ENCODE measurements at regions not wholly inside any gene's neighbourhood (a gene's known extent, or its start where the extent isn't known, plus 50 kb on each side); places are given as distances from the start of the nearest gene placed in this dataset.

- no peak for TF ChIP-seq ZNF621 (tag by site-specific recombination; IDR thresholded peaks at IDR 0.05)
- no peak for TF ChIP-seq REPIN1 (tag by site-specific recombination; IDR thresholded peaks at IDR 0.05; ENCODE audit: low read depth)
- TF ChIP-seq, protein P1, sequence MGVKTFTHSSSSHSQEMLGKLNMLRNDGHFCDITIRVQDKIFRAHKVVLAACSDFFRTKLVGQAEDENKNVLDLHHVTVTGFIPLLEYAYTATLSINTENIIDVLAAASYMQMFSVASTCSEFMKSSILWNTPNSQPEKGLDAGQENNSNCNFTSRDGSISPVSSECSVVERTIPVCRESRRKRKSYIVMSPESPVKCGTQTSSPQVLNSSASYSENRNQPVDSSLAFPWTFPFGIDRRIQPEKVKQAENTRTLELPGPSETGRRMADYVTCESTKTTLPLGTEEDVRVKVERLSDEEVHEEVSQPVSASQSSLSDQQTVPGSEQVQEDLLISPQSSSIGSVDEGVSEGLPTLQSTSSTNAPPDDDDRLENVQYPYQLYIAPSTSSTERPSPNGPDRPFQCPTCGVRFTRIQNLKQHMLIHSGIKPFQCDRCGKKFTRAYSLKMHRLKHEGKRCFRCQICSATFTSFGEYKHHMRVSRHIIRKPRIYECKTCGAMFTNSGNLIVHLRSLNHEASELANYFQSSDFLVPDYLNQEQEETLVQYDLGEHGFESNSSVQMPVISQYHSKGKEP (tag by site-specific recombination; IDR thresholded peaks at IDR 0.05) = no peak
- H3K9me3 ChIP-seq (ENCODE audit: control insufficient read depth, insufficient read depth, low read depth, low read length) = no peaks in the 10 kb centered on the region
- H3K36me3 ChIP-seq (ENCODE audit: control insufficient read depth in 2 of 2, insufficient read depth in 1 of 2, low read length in 2 of 2) = no peaks in the 10 kb centered on the region
- no peaks in the 10 kb centered on the region for H3K4me1 ChIP-seq (ENCODE audit: control insufficient read depth, insufficient read depth, low read length)
- CTCF ChIA-PET = no interaction called here
- POLR2A ChIA-PET = no interaction called here
- H3K4me3 ChIP-seq (ENCODE audit: low read depth, low read length) = no peak overlapping the region
- H3K27ac ChIP-seq (ENCODE audit: extremely low read depth, low read depth, low read length) = no peak overlapping the region
Observed at GRCh38 chr16:72646615-72647014, 401.3 kb downstream of the ZFHX3 start.

DNA sequence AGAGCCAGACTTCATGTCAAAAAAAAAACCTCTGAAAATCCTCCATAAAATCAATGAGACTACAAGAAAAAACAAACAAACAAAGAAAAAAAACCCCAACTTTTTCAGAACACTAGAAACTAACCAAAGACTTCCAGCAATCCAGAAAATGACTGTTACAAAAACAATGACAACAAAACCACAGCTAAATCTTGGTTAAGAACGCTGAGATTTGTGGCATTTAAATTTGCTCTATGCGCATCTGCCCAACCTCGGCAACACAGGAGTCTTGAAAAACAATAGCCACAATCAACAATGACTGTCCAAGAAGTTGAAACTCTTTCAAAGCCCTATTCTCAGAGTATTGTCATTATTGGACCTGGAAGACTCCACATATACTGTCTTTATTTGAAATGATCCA is 402.4 kb downstream of the ZFHX3 start:
- CTCF ChIA-PET = no interaction called here
- H3K4me3 ChIP-seq (ENCODE audit: low read depth, low read length) = no peak overlapping the region
- H3K36me3 ChIP-seq (ENCODE audit: control insufficient read depth in 2 of 2, insufficient read depth in 1 of 2, low read length in 2 of 2) = no peaks in the 10 kb centered on the region
- H3K9me3 ChIP-seq (ENCODE audit: control insufficient read depth, insufficient read depth, low read depth, low read length) = no peaks in the 10 kb centered on the region
- H3K4me1 ChIP-seq (ENCODE audit: control insufficient read depth, insufficient read depth, low read length) = no peaks in the 10 kb centered on the region
- TF ChIP-seq ZBTB10 (tag by site-specific recombination; IDR thresholded peaks at IDR 0.05) = no peak
- no peak for TF ChIP-seq ZNF350 (tag by site-specific recombination; IDR thresholded peaks at IDR 0.05)
- TF ChIP-seq ZNF37A (tag by site-specific recombination; IDR thresholded peaks at IDR 0.05) = no peak
- no peak for TF ChIP-seq ZNF555 (tag by site-specific recombination; conservative IDR thresholded peaks at IDR 0.05)
- no peak for TF ChIP-seq ZNF660 (tag by site-specific recombination; IDR thresholded peaks at IDR 0.05)
- no peak for TF ChIP-seq ZNF792 (tag by site-specific recombination; IDR thresholded peaks at IDR 0.05)
- no peak for TF ChIP-seq ZNF155 (tag by site-specific recombination; IDR thresholded peaks at IDR 0.05)
- no peak for TF ChIP-seq GFI1B (tag by site-specific recombination; IDR thresholded peaks at IDR 0.05)
- no peak for TF ChIP-seq ZNF626 (tag by site-specific recombination; IDR thresholded peaks at IDR 0.05)
- TF ChIP-seq ZBTB17 (tag by site-specific recombination; IDR thresholded peaks at IDR 0.05) = no peak
- no peak for TF ChIP-seq ZNF473 (tag by site-specific recombination; IDR thresholded peaks at IDR 0.05)
- TF ChIP-seq SCRT1 (tag by site-specific recombination; IDR thresholded peaks at IDR 0.05; ENCODE audit: borderline replicate concordance) = no peak
- TF ChIP-seq ZFP69B (tag by site-specific recombination; IDR thresholded peaks at IDR 0.05) = no peak
- no peak for TF ChIP-seq ZNF311 (tag by site-specific recombination; IDR thresholded peaks at IDR 0.05; ENCODE audit: borderline replicate concordance)
- TF ChIP-seq PRDM1 (tag by site-specific recombination; IDR thresholded peaks at IDR 0.05) = no peak
- TF ChIP-seq ZNF426 (tag by site-specific recombination; IDR thresholded peaks at IDR 0.05) = no peak
- no peak for TF ChIP-seq ZNF248 (tag by site-specific recombination; IDR thresholded peaks at IDR 0.05)
- TF ChIP-seq MZF1 (tag by site-specific recombination; IDR thresholded peaks at IDR 0.05; ENCODE audit: borderline replicate concordance) = no peak
- no peak for TF ChIP-seq IKZF3 (tag by site-specific recombination; IDR thresholded peaks at IDR 0.05)
- no peak overlapping the region for H3K27ac ChIP-seq (ENCODE audit: extremely low read depth, low read depth, low read length)
- POLR2A ChIA-PET = interaction anchor here (0.7 kb wide), 1 partner anchor 67 kb away, joined by 3 read pairs; no protein-coding TSS in a partner anchor
